ENCODE measurements at regions not wholly inside any gene's neighbourhood (a gene's known extent, or its start where the extent isn't known, plus 50 kb on each side); places are given as distances from the start of the nearest gene placed in this dataset.

DNA sequence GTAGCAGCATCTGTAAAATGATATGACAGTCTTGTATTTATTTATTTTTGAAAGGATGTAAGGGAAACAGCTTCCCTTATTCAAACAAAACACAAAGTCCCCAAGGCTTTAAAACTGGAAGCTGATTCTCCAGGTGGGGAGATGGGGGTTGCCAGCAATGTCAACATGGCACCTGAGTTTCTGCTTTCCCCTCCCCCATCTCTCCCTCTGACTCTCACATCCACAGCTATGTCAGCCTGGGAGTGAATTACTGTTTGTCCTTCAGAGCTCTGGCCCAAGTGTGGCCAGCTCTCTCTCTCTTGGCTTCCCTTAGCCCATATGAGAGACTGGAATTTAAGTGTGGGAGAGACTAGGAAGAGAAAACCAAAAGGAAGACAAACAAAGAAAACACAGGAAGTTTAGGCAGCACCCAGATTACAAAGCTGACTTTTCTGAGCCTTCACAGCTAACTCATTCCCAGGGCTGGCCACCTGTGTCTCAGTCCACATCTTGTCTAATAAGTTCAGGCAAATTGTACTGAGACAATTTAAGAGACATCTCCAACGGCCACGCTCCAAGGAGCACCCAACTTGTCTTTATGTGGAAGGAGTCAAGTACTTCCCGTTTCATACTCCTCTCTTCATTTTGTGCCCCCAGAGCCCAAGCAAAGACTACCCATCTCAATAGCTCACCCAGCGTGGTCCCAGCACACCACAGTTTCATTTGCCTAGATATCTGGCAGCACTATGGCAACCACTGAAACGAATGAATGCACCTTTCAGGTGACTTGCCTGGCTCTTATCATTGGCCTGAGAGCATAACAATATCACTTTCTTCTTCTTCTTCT is 69.2 kb downstream of the SOX9 start:
- TF ChIP-seq, protein P1, sequence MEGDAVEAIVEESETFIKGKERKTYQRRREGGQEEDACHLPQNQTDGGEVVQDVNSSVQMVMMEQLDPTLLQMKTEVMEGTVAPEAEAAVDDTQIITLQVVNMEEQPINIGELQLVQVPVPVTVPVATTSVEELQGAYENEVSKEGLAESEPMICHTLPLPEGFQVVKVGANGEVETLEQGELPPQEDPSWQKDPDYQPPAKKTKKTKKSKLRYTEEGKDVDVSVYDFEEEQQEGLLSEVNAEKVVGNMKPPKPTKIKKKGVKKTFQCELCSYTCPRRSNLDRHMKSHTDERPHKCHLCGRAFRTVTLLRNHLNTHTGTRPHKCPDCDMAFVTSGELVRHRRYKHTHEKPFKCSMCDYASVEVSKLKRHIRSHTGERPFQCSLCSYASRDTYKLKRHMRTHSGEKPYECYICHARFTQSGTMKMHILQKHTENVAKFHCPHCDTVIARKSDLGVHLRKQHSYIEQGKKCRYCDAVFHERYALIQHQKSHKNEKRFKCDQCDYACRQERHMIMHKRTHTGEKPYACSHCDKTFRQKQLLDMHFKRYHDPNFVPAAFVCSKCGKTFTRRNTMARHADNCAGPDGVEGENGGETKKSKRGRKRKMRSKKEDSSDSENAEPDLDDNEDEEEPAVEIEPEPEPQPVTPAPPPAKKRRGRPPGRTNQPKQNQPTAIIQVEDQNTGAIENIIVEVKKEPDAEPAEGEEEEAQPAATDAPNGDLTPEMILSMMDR (conservative IDR thresholded peaks at IDR 0.05; ENCODE audit: low read depth in 2 of 2), result no peak
- TF ChIP-seq POLR2AphosphoS5 (IDR thresholded peaks at IDR 0.05; ENCODE audit: low read depth), result no peak
- TF ChIP-seq EZH2phosphoT487 (IDR thresholded peaks at IDR 0.05; ENCODE audit: unreplicated experiment), result no peak
- no peak for TF ChIP-seq CREB1 (CRISPR knock-in tag; IDR thresholded peaks at IDR 0.05; ENCODE audit: low read depth)
- TF ChIP-seq EZH2 (IDR thresholded peaks at IDR 0.05; ENCODE audit: low read depth, unreplicated experiment), result no peak
- no peak for TF ChIP-seq JUNB (IDR thresholded peaks at IDR 0.05; ENCODE audit: unreplicated experiment)
- TF ChIP-seq, protein P2, sequence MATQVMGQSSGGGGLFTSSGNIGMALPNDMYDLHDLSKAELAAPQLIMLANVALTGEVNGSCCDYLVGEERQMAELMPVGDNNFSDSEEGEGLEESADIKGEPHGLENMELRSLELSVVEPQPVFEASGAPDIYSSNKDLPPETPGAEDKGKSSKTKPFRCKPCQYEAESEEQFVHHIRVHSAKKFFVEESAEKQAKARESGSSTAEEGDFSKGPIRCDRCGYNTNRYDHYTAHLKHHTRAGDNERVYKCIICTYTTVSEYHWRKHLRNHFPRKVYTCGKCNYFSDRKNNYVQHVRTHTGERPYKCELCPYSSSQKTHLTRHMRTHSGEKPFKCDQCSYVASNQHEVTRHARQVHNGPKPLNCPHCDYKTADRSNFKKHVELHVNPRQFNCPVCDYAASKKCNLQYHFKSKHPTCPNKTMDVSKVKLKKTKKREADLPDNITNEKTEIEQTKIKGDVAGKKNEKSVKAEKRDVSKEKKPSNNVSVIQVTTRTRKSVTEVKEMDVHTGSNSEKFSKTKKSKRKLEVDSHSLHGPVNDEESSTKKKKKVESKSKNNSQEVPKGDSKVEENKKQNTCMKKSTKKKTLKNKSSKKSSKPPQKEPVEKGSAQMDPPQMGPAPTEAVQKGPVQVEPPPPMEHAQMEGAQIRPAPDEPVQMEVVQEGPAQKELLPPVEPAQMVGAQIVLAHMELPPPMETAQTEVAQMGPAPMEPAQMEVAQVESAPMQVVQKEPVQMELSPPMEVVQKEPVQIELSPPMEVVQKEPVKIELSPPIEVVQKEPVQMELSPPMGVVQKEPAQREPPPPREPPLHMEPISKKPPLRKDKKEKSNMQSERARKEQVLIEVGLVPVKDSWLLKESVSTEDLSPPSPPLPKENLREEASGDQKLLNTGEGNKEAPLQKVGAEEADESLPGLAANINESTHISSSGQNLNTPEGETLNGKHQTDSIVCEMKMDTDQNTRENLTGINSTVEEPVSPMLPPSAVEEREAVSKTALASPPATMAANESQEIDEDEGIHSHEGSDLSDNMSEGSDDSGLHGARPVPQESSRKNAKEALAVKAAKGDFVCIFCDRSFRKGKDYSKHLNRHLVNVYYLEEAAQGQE (IDR thresholded peaks at IDR 0.05; ENCODE audit: unreplicated experiment), result no peak

All from GM23338 (cell line).